ENCODE measurements at regions not wholly inside any gene's neighbourhood (a gene's known extent, or its start where the extent isn't known, plus 50 kb on each side); places are given as distances from the start of the nearest gene placed in this dataset.
"Not testable (repeated sequence)": the region's sequence is repeated elsewhere in the genome, so short reads cannot be mapped to it uniquely, and the experiment has no call there.

GRCh38 chr1:218886101-218886871 is 287.4 kb upstream of the LYPLAL1 start:
- DNase-seq, result no peak

- no peak for DNase-seq
Observed at GRCh38 chr1:218887141-218887925, 286.3 kb upstream of the LYPLAL1 start.

GRCh38 chr1:218890451-218890850 is 283.2 kb upstream of the LYPLAL1 start:
- no peak for DNase-seq

- no peak for DNase-seq
Observed at GRCh38 chr1:218891577-218891976, 282.1 kb upstream of the LYPLAL1 start.

- DNase-seq, result no peak
Observed at GRCh38 chr1:218895064-218895587, 278.6 kb upstream of the LYPLAL1 start.

- no peak for DNase-seq
Observed at GRCh38 chr1:218896202-218896601, 277.5 kb upstream of the LYPLAL1 start.

- no peak for DNase-seq
Observed at GRCh38 chr1:218898921-218899320, 274.8 kb upstream of the LYPLAL1 start.

GRCh38 chr1:218900615-218901014 is 273.1 kb upstream of the LYPLAL1 start:
- DNase-seq, result no peak

- DNase-seq, result no peak
Observed at GRCh38 chr1:218904416-218904815, 269.3 kb upstream of the LYPLAL1 start.

- DNase-seq, result no peak
Observed at GRCh38 chr1:218916720-218917119, 257.0 kb upstream of the LYPLAL1 start.

GRCh38 chr1:218917656-218918055 is 256.0 kb upstream of the LYPLAL1 start:
- no peak for DNase-seq

GRCh38 chr1:218925777-218926176 is 247.9 kb upstream of the LYPLAL1 start:
- DNase-seq, result no peak

- DNase-seq, result no peak
Observed at GRCh38 chr1:218926631-218927030, 247.0 kb upstream of the LYPLAL1 start.

- no peak for DNase-seq
Observed at GRCh38 chr1:218930000-218930399, 243.7 kb upstream of the LYPLAL1 start.

- DNase-seq, result no peak
Observed at GRCh38 chr1:218930472-218931241, 243.0 kb upstream of the LYPLAL1 start.

- DNase-seq, result no peak
Observed at GRCh38 chr1:218931324-218931723, 242.4 kb upstream of the LYPLAL1 start.

- no peak for DNase-seq
Observed at GRCh38 chr1:218933513-218933912, 240.2 kb upstream of the LYPLAL1 start.

GRCh38 chr1:218935408-218935807 is 238.3 kb upstream of the LYPLAL1 start:
- not testable (repeated sequence) for DNase-seq

- no peak for DNase-seq
Observed at GRCh38 chr1:218938259-218938658, 235.4 kb upstream of the LYPLAL1 start.

- DNase-seq, result no peak
Observed at GRCh38 chr1:218939095-218939494, 234.6 kb upstream of the LYPLAL1 start.

- DNase-seq, result no peak
Observed at GRCh38 chr1:218942431-218942830, 231.2 kb upstream of the LYPLAL1 start.

GRCh38 chr1:218943371-218943770 is 230.3 kb upstream of the LYPLAL1 start:
- DNase-seq, result no peak

- no peak for DNase-seq
Observed at GRCh38 chr1:218945050-218945449, 228.6 kb upstream of the LYPLAL1 start.

Data from NCI-H1048 (cell line).